NCI-H2107 treated with DMSO at 0.1 percent for 48 hours (cell line): ENCODE measurements at regions not wholly inside any gene's neighbourhood (a gene's known extent, or its start where the extent isn't known, plus 50 kb on each side); places are given as distances from the start of the nearest gene placed in this dataset.
A peak's percentile ranks its signal among the peaks of the same experiment; 100 is the strongest.
"Not testable (repeated sequence)": the region's sequence is repeated elsewhere in the genome, so short reads cannot be mapped to it uniquely, and the experiment has no call there.

ENCODE experiments used
- DNase-seq: peaks from one replicate; lab custom pipeline; 2025; ENCODE audit not compliant: unreplicated experiment; lab: John Stamatoyannopoulos, UW

GRCh38 chr3:139095803-139096466 is 51.2 kb upstream of the PRR23C start:
- no peak for DNase-seq

GRCh38 chr3:139096670-139097069 is 52.0 kb upstream of the PRR23C start:
- no peak for DNase-seq

- no peak for DNase-seq
Observed at GRCh38 chr3:139098391-139098790, 53.7 kb upstream of the PRR23C start.

GRCh38 chr3:139099968-139100817 is 55.5 kb upstream of the PRR23C start:
- no peak for DNase-seq

GRCh38 chr3:139100821-139101220 is 56.1 kb upstream of the PRR23C start:
- no peak for DNase-seq

- DNase-seq, result peak; percentile 28
Observed at GRCh38 chr3:139101396-139101795, 56.7 kb upstream of the PRR23C start.

GRCh38 chr3:139103484-139103883 is 58.8 kb upstream of the PRR23C start:
- no peak for DNase-seq

- no peak for DNase-seq
Observed at GRCh38 chr3:139104062-139104461, 59.4 kb upstream of the PRR23C start.

GRCh38 chr3:139105154-139105702 is 60.5 kb upstream of the PRR23C start:
- DNase-seq, result no peak

- no peak for DNase-seq
Observed at GRCh38 chr3:139106013-139106932, 61.6 kb upstream of the PRR23C start.

GRCh38 chr3:139107424-139108252 is 62.9 kb upstream of the PRR23C start:
- DNase-seq, result no peak

GRCh38 chr3:139108253-139108969 is 63.7 kb upstream of the PRR23C start:
- DNase-seq, result no peak

GRCh38 chr3:139109271-139109670 is 64.6 kb upstream of the PRR23C start:
- no peak for DNase-seq

- DNase-seq, result no peak
Observed at GRCh38 chr3:139110072-139110830, 65.6 kb upstream of the PRR23C start.

GRCh38 chr3:139110929-139111328 is 66.2 kb upstream of the PRR23C start:
- DNase-seq, result not testable (repeated sequence)

- DNase-seq, result peak; percentile 55
Observed at GRCh38 chr3:139111392-139112229, 66.9 kb upstream of the PRR23C start.

- no peak for DNase-seq
Observed at GRCh38 chr3:139112230-139112558, 67.5 kb upstream of the PRR23C start.
